ENCODE measurements at regions not wholly inside any gene's neighbourhood (a gene's known extent, or its start where the extent isn't known, plus 50 kb on each side); places are given as distances from the start of the nearest gene placed in this dataset.

DNA sequence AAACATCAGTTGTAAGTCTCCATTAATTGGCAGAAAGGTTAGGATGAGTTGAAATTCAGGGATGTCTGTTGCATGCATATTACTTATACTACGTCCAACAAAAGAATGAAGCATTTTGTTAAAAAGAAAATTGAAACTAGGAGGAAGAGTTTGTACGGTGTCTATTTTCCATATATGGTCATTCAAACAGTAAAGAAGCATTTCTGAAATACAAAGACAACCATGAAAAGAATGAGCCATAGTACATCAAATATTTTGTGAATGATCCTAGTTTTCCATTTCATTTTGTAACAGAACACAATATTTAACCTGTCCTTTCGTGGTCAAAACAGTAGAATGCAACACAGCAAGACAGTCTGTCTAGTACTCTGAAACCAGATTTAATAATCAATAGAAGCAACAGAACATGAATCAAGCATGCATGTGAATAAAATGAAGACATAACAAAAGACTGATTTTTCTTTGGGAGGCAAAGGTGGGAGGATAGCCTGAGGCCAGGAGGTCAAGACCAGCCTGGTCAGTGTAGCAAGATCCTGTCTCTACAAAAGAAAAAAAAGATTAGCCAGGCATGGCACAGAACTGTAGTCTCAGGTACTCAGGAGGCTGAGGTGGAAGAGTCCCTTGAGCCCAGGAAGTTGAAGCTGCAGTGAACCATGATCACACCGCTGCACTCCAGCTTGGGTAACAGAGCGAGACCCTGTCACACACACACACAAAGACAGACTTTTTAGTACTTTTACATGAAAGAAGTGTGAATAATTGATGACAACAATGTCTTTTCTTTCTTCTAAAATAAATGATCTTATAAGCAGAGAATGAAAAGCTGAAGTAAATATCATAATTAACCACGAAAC is 156.0 kb downstream of the LRIG3 start:
- FAIRE-seq: no peak

DNA sequence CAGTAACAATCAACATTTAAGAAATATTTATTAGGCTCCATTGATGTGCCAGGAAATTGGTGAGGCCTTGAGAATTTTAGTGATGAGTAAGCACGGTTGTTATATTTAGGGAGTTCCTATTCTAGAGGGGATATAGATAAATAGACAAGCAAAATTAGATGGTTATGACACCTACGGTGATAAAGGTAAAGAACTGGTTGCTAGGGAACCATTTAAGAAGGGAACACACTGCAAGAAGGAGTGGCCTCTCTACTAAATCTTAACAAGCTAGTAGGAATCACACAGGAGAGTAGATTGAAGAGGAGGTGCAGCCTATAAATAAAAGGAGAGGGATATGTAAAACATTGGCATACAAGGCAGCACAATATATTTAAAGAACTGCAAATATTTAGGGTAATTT is 155.2 kb downstream of the LRIG3 start:
- FAIRE-seq: peak; percentile 27

DNA sequence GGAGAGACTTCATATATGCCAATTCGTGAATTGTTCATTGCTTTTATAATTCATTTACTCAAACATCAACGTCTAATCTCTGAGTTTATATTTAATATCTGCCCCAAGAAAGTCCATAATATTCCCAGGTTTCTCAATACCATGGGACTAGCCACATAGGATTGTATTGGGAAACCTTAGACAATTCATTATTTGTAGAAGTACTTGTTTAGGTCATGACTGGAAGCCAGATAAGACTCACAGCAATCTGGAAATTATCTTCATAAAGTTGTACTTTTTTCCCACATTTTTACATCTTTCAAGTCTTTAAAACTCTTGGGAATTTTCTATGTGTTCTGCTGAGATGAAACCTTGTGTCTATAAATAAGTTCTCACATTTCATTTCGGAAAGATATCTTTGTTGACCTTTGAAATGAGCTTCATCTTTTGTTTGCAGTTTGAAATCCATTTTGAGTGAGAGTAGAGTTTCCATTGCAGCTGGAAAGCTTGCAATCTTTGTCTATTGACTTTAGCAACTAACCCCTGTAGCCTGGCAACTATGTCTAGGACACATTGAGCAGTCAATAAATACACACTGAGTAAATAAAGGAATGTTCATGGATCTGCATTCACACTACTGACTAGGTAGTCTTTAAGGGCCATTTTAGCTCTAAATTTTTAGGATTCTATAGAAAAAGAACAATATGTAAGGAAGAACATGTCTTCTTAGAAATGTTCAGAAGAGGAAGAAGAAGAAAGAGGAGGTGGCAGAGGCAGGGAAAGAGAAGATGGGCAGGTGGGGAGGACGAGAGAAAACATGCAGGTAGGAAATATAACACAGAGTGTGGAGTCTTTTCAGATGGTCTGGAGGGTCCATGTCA is 154.4 kb downstream of the LRIG3 start:
- peak; percentile 99 for FAIRE-seq

DNA sequence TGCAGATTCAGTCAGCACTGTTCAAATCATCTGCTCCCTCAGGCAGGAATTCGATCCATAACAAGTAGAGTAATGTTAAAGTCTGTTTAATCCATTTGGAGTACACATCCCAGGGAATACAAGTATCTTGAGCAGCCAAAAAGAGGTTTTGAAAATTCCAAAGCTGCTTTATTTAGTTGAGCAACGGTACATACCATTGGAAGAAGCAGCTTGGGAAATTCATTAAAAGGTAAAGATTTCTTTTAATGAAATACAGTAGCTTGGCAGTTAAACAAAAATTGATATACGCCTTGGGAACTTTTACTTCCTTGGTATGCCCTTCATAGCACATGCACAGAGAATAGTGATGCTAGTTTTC is 153.8 kb downstream of the LRIG3 start:
- no peak for FAIRE-seq

GRCh38 chr12:58767496-58767895 is 152.8 kb downstream of the LRIG3 start:
- FAIRE-seq: no peak

DNA sequence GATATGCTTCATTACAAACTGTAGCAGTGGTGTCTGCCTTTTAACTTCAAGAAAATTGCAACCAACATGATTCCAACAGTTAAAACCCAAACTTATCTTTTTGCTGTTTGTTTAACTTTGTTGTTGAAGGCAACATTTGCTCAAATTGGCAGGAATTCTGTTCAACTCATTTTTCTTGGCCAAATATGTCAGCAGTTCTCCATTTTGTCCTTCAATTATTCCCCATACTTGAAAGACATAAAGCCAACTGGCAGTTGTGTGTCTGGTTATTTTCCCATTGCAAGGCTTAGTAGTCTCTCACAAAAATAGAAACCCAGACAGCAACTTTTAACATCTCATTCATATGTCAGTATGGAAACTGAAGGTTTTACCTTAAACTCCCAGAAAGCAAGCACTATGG is 146.3 kb downstream of the LRIG3 start:
- no peak for FAIRE-seq

- no peak for FAIRE-seq
These were observed 145.6 kb downstream of the LRIG3 start for GRCh38 chr12:58774731-58775130.

DNA sequence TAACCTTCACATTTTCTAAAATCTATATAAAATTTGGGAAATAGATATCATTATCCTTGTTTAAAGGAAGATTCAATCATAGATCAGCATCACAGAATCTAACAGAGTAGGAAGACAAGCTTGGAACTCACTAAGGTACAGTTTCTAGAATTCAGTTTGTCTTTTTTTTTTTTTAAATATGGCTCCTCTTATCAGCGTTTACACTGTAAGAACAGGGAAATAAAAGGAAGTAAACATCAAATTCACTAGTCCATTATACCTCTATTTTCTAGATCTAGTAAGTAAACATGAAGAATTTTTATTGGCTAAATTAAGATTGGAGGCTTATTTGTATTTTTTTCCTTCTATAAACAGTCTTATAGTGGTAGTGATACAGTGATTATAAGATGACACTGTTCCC is 144.9 kb downstream of the LRIG3 start:
- peak; percentile 43 for FAIRE-seq

- no peak for FAIRE-seq
These were observed 144.2 kb downstream of the LRIG3 start for GRCh38 chr12:58776144-58776543.

- FAIRE-seq: no peak
These were observed 142.5 kb downstream of the LRIG3 start for GRCh38 chr12:58777815-58778214.

- FAIRE-seq: no peak
These were observed 138.7 kb downstream of the LRIG3 start for GRCh38 chr12:58781609-58782008.

DNA sequence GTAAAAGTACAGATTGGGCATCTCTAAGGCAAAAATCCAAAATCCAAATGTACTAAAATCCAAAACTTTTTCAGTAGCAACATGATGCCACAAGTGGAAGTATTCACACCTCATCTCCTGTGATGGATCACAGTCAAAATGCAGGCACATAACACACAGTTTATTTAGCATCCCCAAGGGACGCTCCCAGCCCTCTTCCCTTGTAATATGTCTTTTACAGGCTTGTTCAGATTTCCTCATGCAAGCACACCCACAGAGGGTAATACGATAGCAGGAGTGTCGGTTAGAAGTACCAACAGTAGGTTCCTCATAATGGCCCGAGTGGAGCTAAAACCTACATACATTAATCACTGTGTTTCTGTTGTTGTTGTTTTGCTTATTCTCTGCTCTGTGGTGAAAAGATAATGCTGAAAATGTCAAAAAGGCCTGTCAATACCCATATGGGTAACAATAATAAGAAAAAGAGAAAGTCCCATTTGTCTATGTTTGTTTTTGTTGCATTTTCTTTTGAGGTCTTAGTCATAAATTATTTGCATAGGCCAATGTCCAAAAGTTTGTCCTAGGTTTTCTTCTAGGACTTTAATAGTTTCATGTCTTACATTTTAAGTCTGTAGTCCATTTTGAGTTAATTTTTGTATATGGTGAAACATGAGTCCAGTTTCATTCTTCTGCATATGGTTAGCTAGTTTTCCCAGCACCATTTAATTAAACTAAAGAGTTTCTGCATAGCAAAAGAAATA is 133.1 kb downstream of the LRIG3 start:
- no peak for FAIRE-seq

DNA sequence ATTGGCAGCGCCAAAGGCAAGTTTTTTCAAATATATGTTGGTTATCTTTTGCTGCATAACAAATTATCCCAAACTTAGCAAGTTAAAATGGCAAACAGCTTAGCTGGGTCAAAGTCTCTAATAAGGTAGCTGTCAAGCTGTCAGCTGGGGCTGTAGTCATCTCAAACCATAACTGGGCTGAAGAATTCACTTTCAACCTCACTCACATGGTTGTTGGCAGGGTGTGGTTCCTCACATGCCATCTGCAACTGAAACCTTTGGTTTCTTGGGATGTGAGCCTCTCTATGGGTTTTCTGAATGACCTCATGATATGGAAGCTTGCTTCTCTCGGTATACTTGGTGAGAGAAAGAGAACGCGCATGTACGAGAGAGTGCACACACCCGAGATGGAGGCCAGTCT is 125.4 kb downstream of the LRIG3 start:
- no peak for FAIRE-seq

- no peak for FAIRE-seq
These were observed 124.5 kb downstream of the LRIG3 start for GRCh38 chr12:58795825-58796224.

DNA sequence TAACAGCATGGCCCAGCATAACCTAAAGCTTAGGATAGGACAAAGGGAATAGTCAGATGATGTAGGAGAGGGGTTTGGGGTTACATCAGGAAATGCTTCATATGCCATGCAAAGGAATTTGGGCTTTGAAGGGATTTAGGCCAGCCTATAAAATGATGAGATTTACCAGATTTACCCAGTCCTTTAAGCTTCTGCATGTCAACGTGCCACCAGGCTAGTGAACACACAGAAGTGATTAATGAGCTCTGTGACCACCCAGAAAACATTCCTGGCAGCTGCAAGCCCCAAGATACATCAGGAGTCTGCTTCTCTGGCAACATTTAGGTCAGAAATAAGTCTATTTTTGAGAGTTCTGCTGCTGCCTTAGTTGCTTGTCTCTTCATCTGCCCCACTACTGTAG is 118.3 kb downstream of the LRIG3 start:
- FAIRE-seq: no peak

- FAIRE-seq: no peak
These were observed 116.4 kb downstream of the LRIG3 start for GRCh38 chr12:58803908-58804307.

DNA sequence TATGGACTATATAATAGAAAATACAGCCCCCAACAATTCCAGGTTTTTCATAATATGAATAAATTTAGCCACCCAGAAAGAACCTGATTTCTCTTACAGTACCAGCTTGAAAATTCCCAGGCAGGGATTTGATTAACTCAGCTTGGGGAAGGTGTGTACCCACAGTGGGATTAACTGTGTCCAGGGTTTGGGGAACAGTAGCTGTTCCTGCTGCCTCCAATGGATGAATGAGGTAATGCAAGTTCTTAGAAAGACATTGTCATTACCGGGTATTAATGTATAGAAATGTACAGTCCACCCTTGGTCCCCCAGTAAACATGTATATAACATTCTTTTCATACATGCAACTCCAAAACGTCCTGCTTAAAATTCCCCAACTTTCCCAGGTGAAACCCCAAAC is 115.6 kb downstream of the LRIG3 start:
- FAIRE-seq: no peak

DNA sequence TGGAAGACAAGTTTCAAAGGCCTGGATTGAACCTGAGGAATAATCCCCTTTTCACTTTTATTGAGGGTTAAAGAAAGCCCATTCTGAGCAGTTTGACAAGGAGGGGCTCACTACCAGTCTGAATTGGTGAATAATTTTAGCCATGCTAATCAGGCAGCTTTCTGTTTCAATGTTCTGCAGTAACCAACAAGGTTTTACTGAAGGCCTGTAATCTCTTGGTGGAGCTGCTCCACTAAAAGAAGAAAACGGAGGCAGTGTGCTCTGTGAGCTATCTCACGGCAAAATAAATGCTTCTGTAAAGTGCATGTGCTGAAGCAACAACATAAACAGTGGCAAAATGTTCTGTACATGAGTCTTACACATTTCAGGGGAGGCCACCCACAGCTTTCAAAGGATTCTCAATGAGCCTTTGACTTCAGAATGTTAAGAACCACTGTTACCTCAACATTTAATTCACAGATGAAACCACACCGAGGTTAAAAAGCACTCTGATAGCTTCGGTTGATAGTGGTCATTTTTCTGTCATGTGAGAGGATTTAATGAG is 111.2 kb downstream of the LRIG3 start:
- FAIRE-seq: no peak

DNA sequence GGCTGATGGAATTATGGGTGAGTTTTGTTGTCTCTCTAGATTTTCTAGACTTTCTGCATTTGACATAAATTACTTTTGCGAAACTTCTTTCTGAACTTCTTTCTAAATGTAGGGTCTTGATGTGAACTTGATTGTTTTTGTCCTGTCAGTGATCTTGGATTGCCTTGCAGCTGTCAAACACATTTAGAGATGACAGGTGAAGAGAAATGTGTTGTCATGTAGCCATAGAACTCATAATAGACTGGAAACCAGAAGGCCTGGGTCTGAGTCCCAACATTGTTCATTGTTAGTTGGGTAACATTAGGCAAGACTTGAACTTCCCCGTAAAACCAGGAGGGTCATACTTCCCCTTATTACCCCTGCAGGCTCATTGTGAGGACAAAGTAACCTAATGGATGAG is 109.0 kb downstream of the LRIG3 start:
- FAIRE-seq: peak; percentile 17

DNA sequence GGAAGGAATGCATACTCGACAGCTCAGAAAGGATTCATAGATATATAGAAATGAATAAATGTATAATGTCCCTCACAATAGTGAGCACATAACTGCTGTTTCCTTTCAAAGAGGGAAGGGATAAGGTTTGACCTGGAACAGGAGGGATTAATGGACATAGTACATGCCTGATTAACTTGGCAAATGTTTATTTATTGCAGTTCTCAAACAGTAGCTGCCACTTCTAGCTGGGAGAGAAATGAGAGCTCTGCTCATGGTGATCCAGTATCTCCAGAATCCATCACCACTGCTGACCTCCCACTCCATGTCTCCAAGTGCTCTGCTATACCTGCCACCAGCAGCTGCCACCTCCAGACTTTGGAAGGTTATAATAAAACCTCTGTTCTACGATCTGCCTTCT is 108.1 kb downstream of the LRIG3 start:
- peak; percentile 99 for FAIRE-seq

- FAIRE-seq: no peak
These were observed 106.3 kb downstream of the LRIG3 start for GRCh38 chr12:58814036-58814435.

GRCh38 chr12:58815235-58815634 is 105.1 kb downstream of the LRIG3 start:
- FAIRE-seq: peak; percentile 47

GRCh38 chr12:58818546-58818945 is 101.8 kb downstream of the LRIG3 start:
- FAIRE-seq: no peak

All from islet of Langerhans (tissue), 1 donor.